GM19397 (cell line): ENCODE measurements at regions not wholly inside any gene's neighbourhood (a gene's known extent, or its start where the extent isn't known, plus 50 kb on each side); places are given as distances from the start of the nearest gene placed in this dataset.

Experiments used
- ATAC-seq: cut with Tn5 transposase; IDR thresholded peaks from one replicate; pipeline ENCODE4 v1.9.1; 2021; ENCODE audit warnings: mild to moderate bottlenecking, moderate library complexity; ENCODE audit not compliant: unreplicated experiment

DNA sequence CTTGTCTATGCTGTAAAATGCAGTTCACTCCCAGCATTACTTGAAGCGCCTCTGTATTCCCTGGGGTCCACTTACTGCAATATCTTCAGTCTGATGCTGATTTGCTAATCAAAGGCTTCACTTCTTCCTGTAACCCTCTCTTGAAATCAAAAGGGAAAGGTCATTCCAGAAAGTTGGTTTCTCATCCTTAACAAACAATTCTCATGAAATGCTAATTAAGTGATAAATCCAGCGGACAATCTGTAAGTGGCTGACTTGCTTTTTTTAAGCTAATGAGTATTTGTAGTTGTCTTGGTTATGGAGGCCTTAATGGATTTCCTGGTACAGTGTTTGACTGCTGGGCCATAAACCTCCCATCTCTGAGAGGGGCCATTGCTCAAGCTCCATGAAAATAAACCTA lies 499.6 kb upstream of the HS6ST1 start:
- no peak for ATAC-seq

DNA sequence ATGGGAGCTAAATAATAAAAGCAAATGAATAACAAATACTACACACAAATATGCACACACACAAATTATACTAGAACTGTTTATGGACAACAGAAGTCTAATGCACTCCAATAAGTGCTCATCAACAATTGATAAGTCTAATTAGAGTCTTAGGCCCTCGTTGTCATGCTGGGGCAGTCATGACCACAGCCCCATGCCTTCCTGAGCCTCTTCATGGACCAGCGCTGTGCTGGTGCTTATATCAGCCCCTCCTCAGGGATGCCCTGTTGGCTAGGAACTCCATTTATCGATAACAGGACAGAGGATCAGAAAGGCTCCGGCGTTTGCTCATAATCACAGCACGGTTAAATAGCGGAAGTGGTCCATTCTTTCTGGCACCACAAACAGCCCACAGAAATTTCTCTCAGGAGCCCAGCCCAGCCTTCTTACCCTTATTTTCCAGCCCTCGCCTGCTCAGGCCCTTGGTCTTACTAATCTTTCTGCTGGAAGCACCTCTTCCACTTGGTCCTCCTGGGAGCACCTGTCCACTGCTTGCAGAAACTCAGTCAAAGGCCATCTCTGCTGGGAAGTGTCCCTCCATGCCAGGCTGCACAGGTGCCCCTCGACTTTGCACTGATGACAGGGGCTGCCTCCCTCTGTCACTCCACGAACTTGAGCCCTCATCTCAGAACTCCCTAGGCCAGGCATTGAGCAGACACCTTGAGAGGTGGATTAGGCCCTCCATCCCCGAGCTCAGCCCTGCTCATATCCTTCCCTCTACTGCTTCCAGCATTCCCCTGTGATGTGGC lies 500.2 kb upstream of the HS6ST1 start:
- ATAC-seq, result no peak

GRCh38 chr2:128820452-128820851 lies 501.8 kb upstream of the HS6ST1 start:
- no peak for ATAC-seq

- ATAC-seq, result no peak
Measured at GRCh38 chr2:128821010-128821409, 502.3 kb upstream of the HS6ST1 start.

DNA sequence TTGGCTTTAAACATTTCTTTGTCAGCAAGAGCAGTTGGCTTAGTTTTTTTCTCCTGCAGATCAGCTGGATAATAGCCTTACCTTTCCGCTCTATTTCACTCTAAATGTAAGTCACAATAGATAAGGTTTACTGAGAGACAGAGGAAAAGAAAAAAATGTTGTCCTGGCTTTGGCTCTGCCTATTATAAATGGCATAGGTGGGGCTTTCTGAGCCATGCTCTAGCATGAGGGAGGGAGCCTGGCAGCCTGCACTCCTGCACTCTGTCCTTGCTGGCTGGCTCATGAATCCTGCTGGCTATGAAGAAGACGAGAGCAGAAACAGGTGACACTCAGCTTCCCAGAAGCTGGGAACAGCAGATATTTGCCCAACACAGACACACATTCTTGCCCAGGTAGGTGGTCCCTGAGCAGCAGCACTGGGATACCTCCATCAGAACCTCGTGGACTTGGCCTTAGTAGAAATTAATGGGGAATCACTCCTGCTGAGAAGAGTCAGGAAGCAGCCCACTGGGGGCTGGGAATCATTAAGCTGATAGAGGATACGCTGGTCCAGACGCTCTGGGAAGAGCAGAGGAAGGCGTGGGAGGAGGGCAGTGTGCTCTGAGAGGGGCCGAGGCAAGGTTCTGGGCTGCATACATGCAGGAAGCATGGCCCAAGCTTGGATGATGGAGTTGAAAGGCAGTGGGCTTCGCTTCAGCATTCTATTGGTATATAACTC lies 514.4 kb upstream of the HS6ST1 start:
- ATAC-seq, result no peak

- ATAC-seq, result no peak
Measured at GRCh38 chr2:128833664-128834027, 515.0 kb upstream of the HS6ST1 start.

GRCh38 chr2:128834207-128834879 lies 515.7 kb upstream of the HS6ST1 start:
- ATAC-seq, result no peak

- no peak for ATAC-seq
Measured at GRCh38 chr2:128834880-128835252, 516.2 kb upstream of the HS6ST1 start.

DNA sequence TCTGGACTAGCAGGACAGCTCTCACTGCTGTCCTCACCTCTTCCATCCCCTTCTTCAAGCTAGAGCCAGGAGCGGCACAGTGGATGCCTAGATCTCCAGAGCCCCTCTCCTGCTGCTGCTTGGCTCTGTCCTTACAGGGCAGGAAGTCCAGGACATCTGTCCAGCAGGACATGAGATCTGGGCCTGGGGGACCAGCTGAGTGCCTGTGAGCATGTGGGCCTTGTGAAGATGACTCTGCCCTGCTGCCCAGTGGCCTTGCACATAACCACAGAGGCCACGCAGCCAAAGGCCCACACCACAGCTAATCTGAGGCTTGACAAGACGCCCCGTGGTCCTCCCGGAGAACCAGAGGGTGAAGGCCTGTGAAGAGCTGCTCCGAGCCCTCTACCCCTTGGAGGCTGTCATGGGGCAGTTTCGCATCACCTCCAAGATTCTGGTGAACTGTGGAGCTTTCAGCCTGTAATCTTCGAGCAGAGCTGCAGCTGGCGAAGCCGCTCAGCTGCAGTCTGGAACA lies 516.7 kb upstream of the HS6ST1 start:
- ATAC-seq, result no peak

DNA sequence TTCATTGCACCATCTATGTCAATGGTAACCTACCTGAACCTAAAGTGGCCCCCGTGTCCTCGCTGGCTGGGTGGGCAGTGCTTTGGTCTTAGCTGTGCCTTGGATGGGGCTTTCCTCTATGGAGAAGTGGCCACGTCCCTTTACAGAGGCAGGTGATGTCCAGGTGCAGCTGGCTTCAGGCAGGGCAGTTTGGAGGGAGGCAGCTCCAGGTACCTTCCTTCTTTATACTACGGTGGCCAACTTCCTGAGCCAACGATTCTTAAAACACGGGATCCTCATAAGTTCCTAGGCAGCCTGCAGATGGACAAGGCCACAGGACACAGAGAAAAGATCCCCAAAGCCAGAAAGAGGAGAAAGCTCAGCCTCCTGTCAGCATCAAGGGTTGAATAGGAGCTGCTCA lies 517.3 kb upstream of the HS6ST1 start:
- ATAC-seq, result no peak

DNA sequence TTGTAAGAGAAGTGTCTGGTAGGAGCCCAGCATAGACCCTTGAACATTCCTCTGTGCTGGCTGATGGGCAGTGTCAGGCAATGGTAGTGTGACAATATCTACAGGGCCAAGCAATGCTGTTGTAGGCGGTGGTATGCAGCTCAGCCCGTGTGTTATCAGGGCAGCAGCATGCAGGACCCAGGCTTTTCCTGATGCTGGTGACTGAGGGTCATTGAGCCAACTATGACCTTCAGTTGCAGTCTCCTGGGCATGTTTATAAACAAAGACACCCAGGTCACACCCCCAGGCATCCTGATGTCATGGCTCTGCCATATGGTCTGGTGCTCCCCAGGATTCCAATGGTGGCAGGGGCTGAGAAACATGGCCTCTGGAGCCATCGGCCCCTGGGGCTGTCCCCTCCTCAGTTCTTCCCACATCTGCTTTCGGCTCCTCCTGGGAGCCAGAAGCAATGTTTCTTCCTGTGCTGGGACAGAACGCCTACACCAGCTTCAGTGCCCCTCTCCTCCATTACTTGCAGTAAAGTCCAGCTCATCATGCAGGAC lies 518.0 kb upstream of the HS6ST1 start:
- ATAC-seq, result no peak

DNA sequence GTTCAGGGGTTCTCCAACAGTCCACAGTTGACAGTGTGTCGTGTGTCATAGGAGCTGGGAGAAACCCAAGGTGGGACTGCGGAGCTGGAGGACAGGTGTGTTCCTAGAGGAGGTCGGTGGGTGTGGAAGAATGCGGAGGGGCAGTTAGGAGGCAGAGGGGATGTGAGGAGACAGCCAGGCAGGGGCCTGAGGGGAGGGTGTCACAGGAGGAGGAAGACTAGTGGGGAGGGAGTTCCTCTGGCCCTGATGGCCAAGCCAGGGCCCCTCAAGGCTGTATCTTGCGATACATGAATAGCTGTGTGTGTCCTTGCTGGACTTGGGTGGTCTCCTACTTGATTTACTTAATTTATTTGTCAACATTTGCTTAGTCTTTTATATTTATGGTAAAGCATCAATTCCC lies 519.6 kb upstream of the HS6ST1 start:
- ATAC-seq, result no peak

GRCh38 chr2:128841803-128842202 lies 523.1 kb upstream of the HS6ST1 start:
- no peak for ATAC-seq

GRCh38 chr2:128867311-128867710 lies 548.6 kb upstream of the HS6ST1 start:
- no peak for ATAC-seq

GRCh38 chr2:128867936-128868636 lies 549.4 kb upstream of the HS6ST1 start:
- ATAC-seq, result no peak

- no peak for ATAC-seq
Measured at GRCh38 chr2:128868686-128869551, 550.3 kb upstream of the HS6ST1 start.

DNA sequence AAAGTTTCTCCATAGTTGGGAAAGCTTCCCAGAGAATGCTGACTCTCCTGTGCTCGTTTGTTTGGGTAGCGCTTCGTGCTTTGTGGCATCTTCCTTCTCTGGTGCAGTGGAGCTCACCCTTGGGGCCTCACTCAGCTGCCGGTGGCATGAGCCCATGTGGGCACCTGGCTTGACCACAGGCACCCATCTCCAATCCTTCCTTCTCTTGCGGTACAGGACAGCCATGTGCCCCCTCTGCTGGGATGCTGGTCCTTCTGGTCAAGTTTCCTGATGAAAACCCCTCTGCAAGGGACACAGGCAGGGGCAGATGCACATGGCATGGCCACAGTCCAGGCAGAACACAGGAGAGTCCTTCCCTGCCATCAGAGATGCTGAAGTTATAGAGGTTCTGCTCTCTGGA lies 555.9 kb upstream of the HS6ST1 start:
- ATAC-seq, result no peak

GRCh38 chr2:128876986-128877983 lies 558.6 kb upstream of the HS6ST1 start:
- ATAC-seq, result no peak

- no peak for ATAC-seq
Measured at GRCh38 chr2:128879161-128879560, 560.5 kb upstream of the HS6ST1 start.
